ENCODE measurements at regions not wholly inside any gene's neighbourhood (a gene's known extent, or its start where the extent isn't known, plus 50 kb on each side); places are given as distances from the start of the nearest gene placed in this dataset.

GRCh38 chr10:53382543-53382942 is 610.0 kb upstream of the MBL2 start:
- TF ChIP-seq EP300 (IDR thresholded peaks at IDR 0.05) (no peak), POLR2A (IDR thresholded peaks at IDR 0.05) (no peak), CTCF (IDR thresholded peaks at IDR 0.05) (no peak)
